SK-N-SH (cell line): ENCODE measurements at regions not wholly inside any gene's neighbourhood (a gene's known extent, or its start where the extent isn't known, plus 50 kb on each side); places are given as distances from the start of the nearest gene placed in this dataset.

Experiments
- CTCF ChIA-PET: fragments of 300-600, 350-600 bp; formaldehyde crosslinking; extraction: SDS; loops from one replicate; lab custom pipeline; 2021; lab: Yijun Ruan, JAX
- POLR2A ChIA-PET: fragments of 350-600 bp; sonication (Branson Sonifier 250); formaldehyde crosslinking; extraction: SDS; loops from one replicate; lab custom pipeline; 2020; ENCODE audit warnings: antibody characterized with exemption, inconsistent platforms; lab: Yijun Ruan, JAX
- DNase-seq: peaks from one replicate; pipeline ENCODE4 v3.0.0; 2012
- H2AFZ ChIP-seq: fragments of 200-600 bp; sonication (generic); 2 replicates; pipeline ENCODE4 v1.8.1; 2016; ENCODE audit warnings: antibody characterized with exemption, mild to moderate bottlenecking, low read depth
- H3F3A ChIP-seq: fragments of 200-600 bp; sonication (generic); replicated peaks from 2 replicates; pipeline ENCODE3; 2016; ENCODE audit warnings: antibody characterized with exemption, mild to moderate bottlenecking; ENCODE audit not compliant: insufficient read depth
- H3K27ac ChIP-seq, 2 experiments: fragments of 200-500 bp in 1 of 2; fragments of 200-600 bp in 1 of 2; sonication (Bioruptor generic) in 1 of 2; sonication (generic), shearing (Covaris generic) in 1 of 2; 2 replicates each; pipeline versions ENCODE4 v1.5.1 to v1.6.1; 2014 to 2016; ENCODE audit warnings: low read depth in 2 of 2, inconsistent platforms in 1 of 2, low read length in 1 of 2, mild to moderate bottlenecking in 1 of 2, mixed read lengths in 1 of 2
- H3K27me3 ChIP-seq: fragments of 200-600 bp; sonication (generic), shearing (Covaris generic); 2 replicates; pipeline ENCODE4 v1.6.1; 2016; ENCODE audit warnings: mixed run types; ENCODE audit not compliant: insufficient read depth
- H3K36me3 ChIP-seq, 2 experiments: fragments of 200-500 bp in 1 of 2; fragments of 200-600 bp in 1 of 2; sonication (Bioruptor generic) in 1 of 2; sonication (generic) in 1 of 2; replicated peaks in 1 of 2; 2 replicates each; pipeline versions ENCODE3 to v1.5.1; 2014 to 2016; ENCODE audit warnings: low read length in 1 of 2, mild to moderate bottlenecking in 1 of 2; ENCODE audit not compliant: insufficient read depth in 2 of 2, control insufficient read depth in 1 of 2
- H3K4me1 ChIP-seq, 2 experiments: fragments of 200-500 bp in 1 of 2; fragments of 200-600 bp in 1 of 2; sonication (Bioruptor generic) in 1 of 2; sonication (generic), shearing (Covaris generic) in 1 of 2; 2 replicates each; pipeline versions ENCODE4 v1.5.1 to v1.6.1; 2014 to 2016; ENCODE audit warnings: low read depth in 1 of 2, low read length in 1 of 2, mixed run types in 1 of 2; ENCODE audit not compliant: insufficient read depth in 2 of 2, control insufficient read depth in 1 of 2
- H3K4me2 ChIP-seq: fragments of 200-600 bp; sonication (generic), shearing (Covaris generic); 2 replicates; pipeline ENCODE4 v1.6.1; 2017; ENCODE audit warnings: mixed run types
- H3K4me3 ChIP-seq, 2 experiments: fragments of 200-500 bp in 1 of 2; fragments of 200-600 bp in 1 of 2; sonication (Bioruptor generic) in 1 of 2; sonication (generic), shearing (Covaris generic) in 1 of 2; 2 replicates each; pipeline versions ENCODE4 v1.5.1 to v1.8.1; 2014 to 2016; ENCODE audit warnings: low read depth in 2 of 2, inconsistent platforms in 1 of 2, low read length in 1 of 2, mild to moderate bottlenecking in 1 of 2, mixed read lengths in 1 of 2, moderate library complexity in 1 of 2
- H3K79me2 ChIP-seq: fragments of 200-600 bp; sonication (generic); 2 replicates; pipeline ENCODE4 v1.8.1; 2017; ENCODE audit warnings: mild to moderate bottlenecking; ENCODE audit not compliant: insufficient read depth
- H3K9ac ChIP-seq: fragments of 200-600 bp; sonication (generic); 2 replicates; pipeline ENCODE4 v1.6.1; 2017; ENCODE audit warnings: mixed run types
- H3K9me2 ChIP-seq: fragments of 200-600 bp; sonication (generic); 2 replicates; pipeline ENCODE4 v1.6.1; 2017; ENCODE audit warnings: mixed run types
- H3K9me3 ChIP-seq: fragments of 200-600 bp; sonication (generic); 2 replicates; pipeline ENCODE4 v1.6.1; 2017; ENCODE audit warnings: mixed run types, mild to moderate bottlenecking, moderate library complexity
- H4K20me1 ChIP-seq: fragments of 200-600 bp; sonication (generic); 2 replicates; pipeline ENCODE4 v1.6.1; 2017; ENCODE audit warnings: mild to moderate bottlenecking, mixed run types; ENCODE audit not compliant: insufficient read depth
- CHD2 ChIP-seq: fragments of 150-350 bp; IDR thresholded peaks from 2 replicates; pipeline ENCODE4 v1.6.1; 2018; ENCODE audit warnings: low read length; ENCODE audit not compliant: partially characterized antibody
- EZH2phosphoT487 ChIP-seq: fragments of 200-600 bp; sonication (generic); IDR thresholded peaks from 2 replicates; pipeline ENCODE4 v1.6.1; 2017; ENCODE audit warnings: low read depth, mixed run types, mild to moderate bottlenecking, antibody characterized with exemption, moderate library complexity, borderline replicate concordance
- MEF2A ChIP-seq: IDR thresholded peaks from 2 replicates; pipeline ENCODE4 v1.4.0; 2012; ENCODE audit warnings: low read depth, borderline replicate concordance
- NFIC ChIP-seq: IDR thresholded peaks from 2 replicates; pipeline ENCODE4 v1.4.0; 2012; ENCODE audit warnings: borderline replicate concordance
- PBX3 ChIP-seq: IDR thresholded peaks from 2 replicates; pipeline ENCODE4; 2012
- POLR2AphosphoS5 ChIP-seq: IDR thresholded peaks from 2 replicates; pipeline ENCODE4 v1.6.1; 2012; ENCODE audit warnings: low read depth, low read length
- RAD21 ChIP-seq: IDR thresholded peaks from 2 replicates; pipeline ENCODE4 v1.6.1; 2012; ENCODE audit warnings: mild to moderate bottlenecking, low read length
- RFX5 ChIP-seq: IDR thresholded peaks from 2 replicates; pipeline ENCODE4 v1.6.1; 2012; ENCODE audit warnings: mild to moderate bottlenecking, improper control_type of control experiment, low read length
- RXRA ChIP-seq: IDR thresholded peaks from 2 replicates; pipeline ENCODE4 v1.4.0; 2012; ENCODE audit warnings: low read depth, mild to moderate bottlenecking, borderline replicate concordance
- SIN3A ChIP-seq: IDR thresholded peaks from 2 replicates; pipeline ENCODE4 v1.6.1; 2012; ENCODE audit warnings: low read depth, mild to moderate bottlenecking, low read length, moderate library complexity, borderline replicate concordance
- TCF12 ChIP-seq: IDR thresholded peaks from 2 replicates; pipeline ENCODE4 v1.4.0; 2012
- TEAD4 ChIP-seq: IDR thresholded peaks from 2 replicates; pipeline ENCODE4 v1.4.0; 2012; ENCODE audit warnings: mild to moderate bottlenecking, borderline replicate concordance; ENCODE audit not compliant: insufficient read depth
- USF2 ChIP-seq: fragments of 150-350 bp; IDR thresholded peaks from 2 replicates; pipeline ENCODE4 v1.6.1; 2017; ENCODE audit warnings: antibody characterized with exemption, low read length, low read depth, borderline replicate concordance
- WGBS: methylation state at CpG from one replicate; pipeline ENCODE4 v1.1.6; 2017; ENCODE audit warnings: low lambda C conversion rate; 5-methylcytosine and 5-hydroxymethylcytosine counted together
- TF ChIP-seq, protein P1 (sequence below): IDR thresholded peaks from 2 replicates; pipeline ENCODE4 v1.4.0; 2012; ENCODE audit warnings: low read depth, borderline replicate concordance

- Histone ChIP-seq H3K27ac (no peak overlapping the region), H3K79me2 (no peaks in the 10 kb centered on the region), H3K9ac (no peak overlapping the region), H3K4me1 (peaks cover 0 to 24% of the 10 kb centered on the region in 2 experiments; a peak in 2 of 4 replicates), H3K4me2 (no peak overlapping the region), H3K27me3 (no peaks in the 10 kb centered on the region), H3K9me2 (no peaks in the 10 kb centered on the region), H4K20me1 (no peaks in the 10 kb centered on the region), H3F3A (peaks cover 28% of the 10 kb centered on the region), H3K4me3 (no peak overlapping the region), H3K9me3 (peaks cover 5% of the 10 kb centered on the region; the same call in 1 of the 2 replicates), H3K36me3 (no peaks in the 10 kb centered on the region), H2AFZ (no peak overlapping the region)
- 74% methylated on average over 3 of the region's 3 CpGs for WGBS
- CTCF ChIA-PET, result no interaction called here
- POLR2A ChIA-PET, result no interaction called here
- no peak for DNase-seq
- TF ChIP-seq, protein P1, sequence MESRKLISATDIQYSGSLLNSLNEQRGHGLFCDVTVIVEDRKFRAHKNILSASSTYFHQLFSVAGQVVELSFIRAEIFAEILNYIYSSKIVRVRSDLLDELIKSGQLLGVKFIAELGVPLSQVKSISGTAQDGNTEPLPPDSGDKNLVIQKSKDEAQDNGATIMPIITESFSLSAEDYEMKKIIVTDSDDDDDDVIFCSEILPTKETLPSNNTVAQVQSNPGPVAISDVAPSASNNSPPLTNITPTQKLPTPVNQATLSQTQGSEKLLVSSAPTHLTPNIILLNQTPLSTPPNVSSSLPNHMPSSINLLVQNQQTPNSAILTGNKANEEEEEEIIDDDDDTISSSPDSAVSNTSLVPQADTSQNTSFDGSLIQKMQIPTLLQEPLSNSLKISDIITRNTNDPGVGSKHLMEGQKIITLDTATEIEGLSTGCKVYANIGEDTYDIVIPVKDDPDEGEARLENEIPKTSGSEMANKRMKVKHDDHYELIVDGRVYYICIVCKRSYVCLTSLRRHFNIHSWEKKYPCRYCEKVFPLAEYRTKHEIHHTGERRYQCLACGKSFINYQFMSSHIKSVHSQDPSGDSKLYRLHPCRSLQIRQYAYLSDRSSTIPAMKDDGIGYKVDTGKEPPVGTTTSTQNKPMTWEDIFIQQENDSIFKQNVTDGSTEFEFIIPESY, result no peak
- TF ChIP-seq CHD2, result no peak
- no peak for TF ChIP-seq SIN3A
- no peak for TF ChIP-seq NFIC
Measured at GRCh38 chr13:65911546-65912193, 1318.5 kb downstream of the PCDH9 start.

DNA sequence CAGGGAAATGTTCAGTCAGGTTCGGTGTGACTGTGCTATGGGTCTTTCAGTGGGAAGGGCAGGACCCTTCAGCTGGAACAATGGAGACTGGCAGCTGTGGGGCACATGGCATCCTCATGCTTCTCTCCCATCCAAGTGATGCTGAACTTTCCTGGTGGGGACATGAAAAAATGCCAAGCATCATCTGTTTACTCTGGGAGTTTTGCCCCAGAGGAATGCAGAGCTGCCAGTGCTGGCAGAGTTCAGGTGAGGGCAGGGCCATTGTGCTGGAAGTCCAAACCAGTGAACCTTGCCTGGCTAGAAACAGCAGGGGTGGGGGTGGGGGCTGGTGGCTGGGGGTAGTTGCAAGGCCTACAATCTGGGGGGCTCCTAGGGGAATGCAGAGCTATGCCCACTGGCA is 1320.6 kb downstream of the PCDH9 start:
- H3K27ac ChIP-seq, result no peak overlapping the region
- ChIA-PET CTCF (no interaction called here), POLR2A (no interaction called here)
- H3K4me3 ChIP-seq, result no peak overlapping the region
- H3K9ac ChIP-seq, result no peak overlapping the region
- no peaks in the 10 kb centered on the region for H3K36me3 ChIP-seq
- peaks cover 0 to 15% of the 10 kb centered on the region in 2 experiments; a peak in 2 of 4 replicates for H3K4me1 ChIP-seq
- 75% methylated on average over 1 of the region's 1 CpG for WGBS
- H3K9me2 ChIP-seq, result no peaks in the 10 kb centered on the region
- no peak overlapping the region for H3K4me2 ChIP-seq
- H4K20me1 ChIP-seq, result no peaks in the 10 kb centered on the region
- no peaks in the 10 kb centered on the region for H3K27me3 ChIP-seq
- peaks cover 5% of the 10 kb centered on the region; the same call in 1 of the 2 replicates for H3K9me3 ChIP-seq
- peaks cover 20% of the 10 kb centered on the region for H3F3A ChIP-seq
- TF ChIP-seq TEAD4 (no peak), MEF2A (no peak), TCF12 (no peak), POLR2AphosphoS5 (no peak), USF2 (no peak), EZH2phosphoT487 (no peak), RAD21 (no peak), PBX3 (no peak), RFX5 (no peak), RXRA (no peak)
- DNase-seq, result no peak
- H3K79me2 ChIP-seq, result no peaks in the 10 kb centered on the region
- no peak overlapping the region for H2AFZ ChIP-seq
